GM18519 (cell line): ENCODE measurements at regions not wholly inside any gene's neighbourhood (a gene's known extent, or its start where the extent isn't known, plus 50 kb on each side); places are given as distances from the start of the nearest gene placed in this dataset.

Experiments
- ATAC-seq: cut with Tn5 transposase; IDR thresholded peaks from one replicate; pipeline ENCODE4 v1.9.1; 2021; ENCODE audit warnings: mild to moderate bottlenecking, moderate library complexity; ENCODE audit not compliant: unreplicated experiment, low FRiP score

- ATAC-seq: no peak
Measured at GRCh38 chr4:122516376-122516775, 59.9 kb upstream of the IL2 start.

- no peak for ATAC-seq
Measured at GRCh38 chr4:122514671-122515070, 58.1 kb upstream of the IL2 start.

GRCh38 chr4:122512430-122512829 is 55.9 kb upstream of the IL2 start:
- no peak for ATAC-seq

- ATAC-seq: peak; percentile 60
Measured at GRCh38 chr4:122508083-122508482, 51.6 kb upstream of the IL2 start.
